Activated CD4-positive, alpha-beta T cell treated with anti-CD3 and anti-CD28 coated beads for 48 hours (primary cell): ENCODE measurements at regions not wholly inside any gene's neighbourhood (a gene's known extent, or its start where the extent isn't known, plus 50 kb on each side); places are given as distances from the start of the nearest gene placed in this dataset.

ENCODE experiments used
- DNase-seq: peaks from one replicate; pipeline ENCODE4 v3.0.0-alpha.2; 2020

GRCh38 chr2:228283491-228284171, 102.1 kb upstream of the SPHKAP start:
- DNase-seq, result no peak

DNA sequence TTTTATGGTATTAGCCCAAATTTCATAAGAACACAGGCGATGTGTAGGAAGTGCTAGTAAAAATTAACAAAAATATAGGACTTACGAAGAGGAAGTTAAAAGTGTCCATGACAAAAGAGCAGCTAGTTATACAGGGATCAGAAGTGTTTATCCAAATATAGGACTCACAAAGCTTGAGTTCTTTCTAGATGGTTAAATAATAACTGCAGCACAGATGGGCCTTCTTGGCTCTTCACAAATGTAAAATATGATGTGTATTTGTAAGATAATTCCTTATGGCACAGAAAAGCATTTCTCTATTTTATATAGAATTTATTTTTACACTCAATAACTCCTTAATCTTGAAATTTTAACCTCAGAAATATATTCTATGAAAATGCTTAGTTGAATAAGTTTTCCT, 100.9 kb upstream of the SPHKAP start:
- DNase-seq, result no peak

GRCh38 chr2:228273159-228273558, 91.7 kb upstream of the SPHKAP start:
- no peak for DNase-seq

DNA sequence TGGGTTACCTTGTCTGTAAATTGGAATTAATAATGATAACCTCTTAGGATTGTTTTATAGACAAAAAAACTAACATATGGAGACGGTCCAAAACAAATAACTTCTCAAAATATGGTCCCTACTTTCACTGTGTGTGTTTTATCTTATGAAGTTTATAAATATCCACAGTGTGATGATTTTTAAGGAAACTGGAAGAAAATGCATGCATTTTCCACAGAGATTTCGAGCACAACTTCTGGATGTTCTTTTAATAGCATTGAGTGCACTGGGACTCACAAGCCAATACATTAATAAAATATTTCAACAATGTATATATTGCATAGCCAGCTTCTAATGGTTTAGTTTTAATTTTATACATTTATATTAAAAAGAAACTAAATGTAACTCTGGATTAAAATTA, 87.9 kb upstream of the SPHKAP start:
- no peak for DNase-seq

- DNase-seq, result no peak
Observed at GRCh38 chr2:228268756-228269155, 87.3 kb upstream of the SPHKAP start.

DNA sequence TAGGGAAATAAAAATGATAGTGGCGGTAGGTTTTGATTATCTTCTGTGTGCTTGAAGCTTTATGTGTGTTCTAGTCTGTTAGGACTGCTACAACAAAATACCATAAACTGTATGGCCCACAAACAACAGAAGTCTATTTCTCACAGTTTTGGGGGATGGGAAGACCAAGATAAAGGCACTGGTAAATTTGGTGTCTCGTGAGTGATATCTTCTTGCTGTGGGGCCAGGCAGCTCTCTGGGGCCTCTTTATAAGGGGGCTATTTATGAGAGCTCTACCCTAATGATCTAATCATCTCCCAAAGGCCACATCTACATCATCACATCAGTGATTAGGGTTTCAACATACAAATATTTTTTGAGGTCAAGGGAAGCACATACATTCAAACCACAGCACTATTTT, 86.8 kb upstream of the SPHKAP start:
- no peak for DNase-seq

GRCh38 chr2:228263156-228263555, 81.7 kb upstream of the SPHKAP start:
- DNase-seq, result no peak

DNA sequence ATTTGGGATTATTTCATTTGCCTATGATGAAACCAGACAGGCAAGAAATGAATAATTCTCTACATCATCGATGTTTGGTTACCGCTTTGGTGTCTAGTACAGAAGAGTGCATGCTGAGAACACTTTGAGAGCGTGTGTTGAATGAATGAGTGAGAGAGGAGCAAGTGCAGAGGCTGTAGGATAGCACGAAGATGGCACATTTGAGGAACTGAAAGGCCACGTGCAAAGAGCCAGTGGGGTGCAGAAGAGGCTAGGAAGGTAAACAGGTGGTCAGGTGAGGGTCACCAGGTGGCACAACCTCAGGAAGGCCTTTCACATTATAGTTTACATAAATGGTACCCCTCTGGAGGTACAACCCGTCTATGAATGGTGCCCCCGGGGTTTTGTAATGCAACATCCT, 80.1 kb upstream of the SPHKAP start:
- DNase-seq, result no peak

DNA sequence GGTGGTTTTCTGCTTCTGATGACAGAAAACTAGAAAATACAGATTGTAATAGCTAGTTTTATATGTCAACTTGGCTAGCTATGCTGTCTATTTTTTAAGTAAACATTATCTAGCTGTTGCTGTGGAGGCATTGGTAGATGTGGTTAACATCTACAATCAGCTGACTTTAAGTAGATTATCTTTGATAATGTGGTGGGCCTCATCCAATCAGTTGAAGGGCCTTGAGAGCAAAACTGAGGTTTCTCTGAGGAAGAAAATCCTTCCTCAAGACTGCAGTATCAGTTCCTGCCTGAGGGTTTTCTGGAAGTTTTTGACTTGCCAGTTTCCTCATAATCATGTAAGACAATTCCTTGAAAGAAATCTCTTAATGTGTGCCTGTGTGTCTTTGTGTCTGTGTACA, 75.9 kb upstream of the SPHKAP start:
- DNase-seq, result no peak

DNA sequence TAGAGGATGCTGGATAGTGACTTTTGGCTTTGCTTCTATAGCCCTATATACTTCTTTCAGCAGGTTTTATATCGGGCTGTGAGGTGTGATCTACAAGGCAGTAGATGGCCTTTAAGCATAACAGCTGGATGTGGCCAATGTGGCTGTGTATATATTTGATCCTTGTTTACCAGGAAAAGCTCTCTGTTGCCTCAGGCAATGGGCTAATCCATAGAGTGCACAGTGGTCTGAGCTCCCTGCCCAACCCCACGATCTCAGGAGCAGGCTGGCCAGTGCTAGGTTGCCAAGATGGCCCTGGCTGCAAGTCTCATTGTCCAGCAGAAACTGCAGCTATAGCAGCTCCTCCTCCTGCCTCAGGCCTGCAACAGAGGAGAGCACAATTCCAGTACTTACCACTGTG, 72.3 kb upstream of the SPHKAP start:
- no peak for DNase-seq

DNA sequence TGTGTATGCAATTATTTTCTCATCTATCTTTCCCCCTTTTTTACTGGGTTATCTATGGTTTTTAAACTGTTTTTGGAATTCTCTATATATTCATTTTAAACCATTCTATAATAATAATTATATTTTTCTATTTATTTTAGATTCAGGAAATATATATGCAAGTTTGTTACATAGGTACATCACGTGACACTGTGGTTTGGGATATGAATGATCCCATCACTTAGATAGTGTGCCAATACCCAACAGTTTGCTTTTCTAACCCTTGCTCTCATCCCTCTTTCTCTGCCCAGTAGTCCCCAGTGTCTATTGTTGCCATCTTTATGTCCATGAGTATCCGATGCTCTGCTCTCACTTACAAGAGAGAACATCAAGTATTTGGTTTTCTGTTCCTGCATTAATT, 65.8 kb upstream of the SPHKAP start:
- no peak for DNase-seq

DNA sequence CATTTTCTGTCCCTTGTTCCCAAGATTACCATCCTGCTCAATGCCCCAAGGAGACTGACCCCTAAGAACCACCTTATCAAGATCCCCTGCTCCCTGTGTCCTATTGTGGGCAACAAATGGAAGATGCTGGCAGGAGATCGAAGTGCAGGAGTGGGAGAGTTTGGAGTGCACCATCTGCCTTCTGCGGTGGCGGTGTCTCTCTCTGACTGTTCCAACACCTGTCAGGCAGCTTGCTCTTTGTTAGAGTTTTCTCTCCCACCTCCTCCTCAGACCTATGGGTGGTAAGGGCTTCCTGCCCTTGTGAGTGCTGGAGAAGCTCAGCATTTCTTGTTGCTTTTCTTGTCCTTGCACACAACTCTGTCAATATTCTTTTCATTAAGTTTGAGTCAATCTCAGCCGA, 64.1 kb upstream of the SPHKAP start:
- DNase-seq, result no peak

GRCh38 chr2:228242591-228242990, 61.1 kb upstream of the SPHKAP start:
- DNase-seq, result no peak

DNA sequence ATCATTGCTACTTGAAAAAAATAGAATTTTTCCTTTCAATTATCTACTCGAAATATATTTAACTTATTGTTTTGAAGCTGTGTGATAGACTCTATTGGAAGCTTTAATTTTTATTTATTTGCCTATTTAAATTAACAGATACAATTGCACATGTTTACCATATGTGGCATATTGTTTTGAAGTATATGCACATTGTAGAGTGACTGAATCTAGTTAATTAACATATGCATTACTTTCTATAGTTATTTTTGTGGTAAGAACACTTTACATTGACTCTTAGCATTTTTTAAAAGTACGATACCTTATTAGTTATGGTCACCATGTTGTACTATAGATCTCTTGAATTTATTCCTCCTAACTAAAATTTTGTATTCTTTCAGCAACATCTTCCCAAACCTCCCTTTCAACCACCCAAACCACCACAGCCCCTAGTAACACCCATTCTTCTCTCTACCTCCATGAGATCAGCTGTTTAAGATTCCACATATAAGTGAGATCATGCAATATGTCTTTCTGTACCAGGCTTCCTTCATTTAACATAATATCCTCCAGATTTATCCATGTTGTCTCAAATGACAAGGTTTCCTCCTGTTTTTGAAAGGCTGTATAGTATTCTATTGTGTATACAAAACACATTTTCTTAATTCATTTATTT, 58.5 kb upstream of the SPHKAP start:
- no peak for DNase-seq

DNA sequence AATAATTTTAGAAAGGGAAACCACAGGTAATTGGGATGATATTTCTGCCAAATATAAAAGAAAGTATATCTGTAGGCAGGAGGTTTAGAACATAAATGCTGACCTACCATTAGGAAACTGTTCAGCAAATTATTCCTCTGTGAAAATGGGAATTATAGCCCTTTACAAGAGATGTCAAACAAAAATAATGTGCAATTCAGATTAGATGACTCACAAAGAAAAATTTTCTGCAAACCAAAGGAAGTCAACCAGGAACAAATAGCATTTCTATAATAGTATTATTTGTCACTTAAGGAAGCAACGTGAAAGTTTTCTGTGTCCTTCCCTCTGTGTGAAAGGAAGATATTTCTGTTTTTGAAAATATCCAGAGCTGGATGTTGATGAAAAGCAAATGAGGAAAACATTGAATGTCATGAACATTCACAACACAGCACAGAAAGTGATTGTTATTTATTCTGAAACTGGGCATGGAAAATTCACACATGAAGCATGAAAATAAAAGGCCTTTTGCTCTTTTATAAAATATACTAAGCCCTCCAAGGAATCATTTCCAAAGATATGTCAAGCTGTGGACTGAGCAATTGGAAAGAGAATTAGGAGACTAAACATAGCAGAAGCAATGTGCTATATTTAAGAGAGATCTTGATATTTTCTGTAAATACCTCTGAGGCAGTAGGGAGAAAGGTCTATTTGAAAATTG, 57.9 kb upstream of the SPHKAP start:
- no peak for DNase-seq
